ENCODE measurements at regions not wholly inside any gene's neighbourhood (a gene's known extent, or its start where the extent isn't known, plus 50 kb on each side); places are given as distances from the start of the nearest gene placed in this dataset.

- TF ChIP-seq CTCF (IDR thresholded peaks at IDR 0.05) (no peak), EZH2phosphoT487 (IDR thresholded peaks at IDR 0.05) (no peak)
Measured at GRCh38 chr5:171541341-171541776, 121.9 kb downstream of the FGF18 start.

All from neural progenitor cell (in vitro differentiated cells).